ENCODE measurements at regions not wholly inside any gene's neighbourhood (a gene's known extent, or its start where the extent isn't known, plus 50 kb on each side); places are given as distances from the start of the nearest gene placed in this dataset.
"Not testable (repeated sequence)": the region's sequence is repeated elsewhere in the genome, so short reads cannot be mapped to it uniquely, and the experiment has no call there.

DNA sequence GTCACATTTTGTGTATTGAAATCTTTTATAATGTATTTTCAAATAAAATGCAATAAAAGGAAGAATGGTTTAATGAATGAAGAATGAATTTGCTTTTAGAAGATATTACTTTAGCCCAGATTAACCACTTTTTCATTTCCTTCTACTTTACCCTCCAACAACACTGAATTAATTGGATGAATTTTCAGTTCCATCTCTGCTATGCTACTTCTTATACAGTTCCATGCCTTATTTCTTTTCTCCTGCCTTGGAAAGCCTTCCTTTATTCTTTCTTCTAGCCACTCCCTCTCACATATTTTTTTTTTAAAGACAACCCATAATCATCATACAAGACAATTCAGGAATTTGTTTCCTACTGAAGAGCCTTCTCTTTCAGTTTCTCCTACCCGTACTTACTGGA is 296.6 kb upstream of the TNC start:
- no peak overlapping the region for H3K4me3 ChIP-seq (ENCODE audit: low read depth in 1 of 2, low read length in 2 of 2)
- H3K27me3 ChIP-seq (ENCODE audit: insufficient read depth, low read length, poor library complexity), result no peaks in the 10 kb centered on the region
- no peak overlapping the region for H3K9ac ChIP-seq (ENCODE audit: low read depth, low read length)
- DNase-seq, result no peak
- H3K4me2 ChIP-seq (ENCODE audit: insufficient read depth, low read length), result no peak overlapping the region
- no peaks in the 10 kb centered on the region for H3K4me1 ChIP-seq (ENCODE audit: insufficient read depth, low read length)
- H3K27ac ChIP-seq (ENCODE audit: low read length), result no peak overlapping the region
- no peak overlapping the region for H2AFZ ChIP-seq (ENCODE audit: low read depth, low read length)
- H3K9me3 ChIP-seq (ENCODE audit: insufficient read depth, low read length, severe bottlenecking), result no peaks in the 10 kb centered on the region
- H3K36me3 ChIP-seq (ENCODE audit: insufficient read depth, low read length), result no peaks in the 10 kb centered on the region
- no peaks in the 10 kb centered on the region for H3K79me2 ChIP-seq (ENCODE audit: insufficient read depth, low read length)
- TF ChIP-seq, protein P1, sequence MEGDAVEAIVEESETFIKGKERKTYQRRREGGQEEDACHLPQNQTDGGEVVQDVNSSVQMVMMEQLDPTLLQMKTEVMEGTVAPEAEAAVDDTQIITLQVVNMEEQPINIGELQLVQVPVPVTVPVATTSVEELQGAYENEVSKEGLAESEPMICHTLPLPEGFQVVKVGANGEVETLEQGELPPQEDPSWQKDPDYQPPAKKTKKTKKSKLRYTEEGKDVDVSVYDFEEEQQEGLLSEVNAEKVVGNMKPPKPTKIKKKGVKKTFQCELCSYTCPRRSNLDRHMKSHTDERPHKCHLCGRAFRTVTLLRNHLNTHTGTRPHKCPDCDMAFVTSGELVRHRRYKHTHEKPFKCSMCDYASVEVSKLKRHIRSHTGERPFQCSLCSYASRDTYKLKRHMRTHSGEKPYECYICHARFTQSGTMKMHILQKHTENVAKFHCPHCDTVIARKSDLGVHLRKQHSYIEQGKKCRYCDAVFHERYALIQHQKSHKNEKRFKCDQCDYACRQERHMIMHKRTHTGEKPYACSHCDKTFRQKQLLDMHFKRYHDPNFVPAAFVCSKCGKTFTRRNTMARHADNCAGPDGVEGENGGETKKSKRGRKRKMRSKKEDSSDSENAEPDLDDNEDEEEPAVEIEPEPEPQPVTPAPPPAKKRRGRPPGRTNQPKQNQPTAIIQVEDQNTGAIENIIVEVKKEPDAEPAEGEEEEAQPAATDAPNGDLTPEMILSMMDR (IDR thresholded peaks at IDR 0.05; ENCODE audit: borderline replicate concordance, extremely low read depth, low read length, poor library complexity, severe bottlenecking), result no peak
- no peak for TF ChIP-seq EZH2 (IDR thresholded peaks at IDR 0.05; ENCODE audit: borderline replicate concordance, low read depth, low read length, severe bottlenecking)
- ATAC-seq (ENCODE audit: insufficient read depth, low read depth), result no peak
- no peaks in the 10 kb centered on the region for H4K20me1 ChIP-seq (ENCODE audit: insufficient read depth, low read length)

DNA sequence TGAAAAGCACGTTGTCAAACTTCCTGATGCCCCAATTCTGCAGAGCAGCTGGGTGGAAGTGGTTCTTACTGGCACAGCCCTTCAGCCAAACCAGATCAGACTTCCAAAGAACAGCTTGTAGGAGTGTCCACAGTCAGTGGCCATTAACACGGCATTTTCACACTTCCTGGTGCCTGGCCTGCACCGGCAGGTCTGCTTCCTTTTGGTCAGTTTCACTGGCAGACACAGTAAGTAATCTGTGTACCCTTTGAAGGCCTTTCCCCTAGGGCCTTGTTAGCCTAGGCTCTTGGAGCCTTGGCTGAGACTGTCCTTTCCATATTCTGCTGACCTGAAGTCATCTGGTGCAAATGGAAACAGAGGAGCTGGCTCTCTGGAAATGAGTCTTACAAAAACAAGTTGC is 297.5 kb upstream of the TNC start:
- Histone ChIP-seq H3K36me3 (ENCODE audit: insufficient read depth, low read length) (no peaks in the 10 kb centered on the region), H3K4me2 (ENCODE audit: insufficient read depth, low read length) (no peak overlapping the region), H3K27ac (ENCODE audit: low read length) (no peak overlapping the region), H3K9me3 (ENCODE audit: insufficient read depth, low read length, severe bottlenecking) (peaks cover 3% of the 10 kb centered on the region), H3K4me1 (ENCODE audit: insufficient read depth, low read length) (no peaks in the 10 kb centered on the region), H2AFZ (ENCODE audit: low read depth, low read length) (no peak overlapping the region), H3K4me3 (ENCODE audit: low read depth in 1 of 2, low read length in 2 of 2) (no peak overlapping the region), H3K79me2 (ENCODE audit: insufficient read depth, low read length) (no peaks in the 10 kb centered on the region), H3K9ac (ENCODE audit: low read depth, low read length) (no peak overlapping the region), H3K27me3 (ENCODE audit: insufficient read depth, low read length, poor library complexity) (no peaks in the 10 kb centered on the region), H4K20me1 (ENCODE audit: insufficient read depth, low read length) (no peaks in the 10 kb centered on the region)
- no peak for ATAC-seq (ENCODE audit: insufficient read depth, low read depth)
- TF ChIP-seq, protein P1 (IDR thresholded peaks at IDR 0.05; ENCODE audit: borderline replicate concordance, extremely low read depth, low read length, poor library complexity, severe bottlenecking), result no peak
- TF ChIP-seq EZH2 (IDR thresholded peaks at IDR 0.05; ENCODE audit: borderline replicate concordance, low read depth, low read length, severe bottlenecking), result no peak
- no peak for DNase-seq

DNA sequence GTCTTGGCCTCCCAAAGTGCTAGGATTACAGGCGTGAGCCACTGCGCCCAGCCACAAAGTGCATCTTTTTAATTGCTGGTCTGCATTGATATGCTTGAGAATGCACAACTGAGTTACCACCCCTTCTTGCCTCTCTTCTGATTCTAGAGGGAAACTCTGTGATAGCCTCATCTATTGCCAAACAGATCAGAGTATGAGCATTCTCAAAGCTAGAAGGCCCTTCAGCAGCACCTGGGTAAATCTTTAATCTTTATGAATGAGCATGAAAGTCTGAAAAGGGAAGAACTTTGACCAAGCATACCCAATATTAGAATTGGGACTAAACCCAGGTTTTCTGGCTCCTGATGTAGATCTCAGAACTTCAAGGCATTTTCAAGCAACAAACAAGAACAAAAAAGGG is 298.3 kb upstream of the TNC start:
- Histone ChIP-seq H3K4me2 (ENCODE audit: insufficient read depth, low read length) (no peak overlapping the region), H3K9me3 (ENCODE audit: insufficient read depth, low read length, severe bottlenecking) (peaks cover 5% of the 10 kb centered on the region)
- ATAC-seq (ENCODE audit: insufficient read depth, low read depth), result no peak

DNA sequence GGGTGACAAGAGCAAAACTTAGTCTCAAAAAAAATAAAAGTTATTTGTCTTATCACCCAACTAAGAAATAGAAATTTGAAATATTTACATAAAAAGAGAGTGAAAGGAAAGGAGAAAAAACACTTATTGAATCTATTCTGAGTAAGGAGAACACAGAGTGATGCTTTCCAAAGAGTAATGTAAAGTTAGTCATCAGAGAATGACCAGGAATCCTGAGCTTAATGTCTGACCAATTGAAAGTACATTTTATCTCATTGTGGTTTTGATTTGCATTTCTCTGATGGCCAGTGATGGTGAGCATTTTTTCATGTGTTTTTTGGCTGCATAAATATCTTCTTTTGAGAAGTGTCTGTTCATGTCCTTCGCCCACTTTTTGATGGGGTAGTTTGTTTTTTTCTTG is 300.2 kb upstream of the TNC start:
- H3K9me3 ChIP-seq (ENCODE audit: insufficient read depth, low read length, severe bottlenecking); H3K27ac ChIP-seq (ENCODE audit: low read length); DNase-seq; H3K4me3 ChIP-seq (ENCODE audit: low read depth in 1 of 2, low read length in 2 of 2); H3K79me2 ChIP-seq (ENCODE audit: insufficient read depth, low read length); H3K4me2 ChIP-seq (ENCODE audit: insufficient read depth, low read length); H3K27me3 ChIP-seq (ENCODE audit: insufficient read depth, low read length, poor library complexity); H3K36me3 ChIP-seq (ENCODE audit: insufficient read depth, low read length); H3K4me1 ChIP-seq (ENCODE audit: insufficient read depth, low read length); H2AFZ ChIP-seq (ENCODE audit: low read depth, low read length); H4K20me1 ChIP-seq (ENCODE audit: insufficient read depth, low read length); H3K9ac ChIP-seq (ENCODE audit: low read depth, low read length); ATAC-seq (ENCODE audit: insufficient read depth, low read depth): not testable (repeated sequence)

More for the DNA sequence above, 298.3 kb upstream of the TNC start:
- H3K36me3 ChIP-seq (ENCODE audit: insufficient read depth, low read length), result no peaks in the 10 kb centered on the region
- no peak overlapping the region for H3K4me3 ChIP-seq (ENCODE audit: low read depth in 1 of 2, low read length in 2 of 2)
- H3K27me3 ChIP-seq (ENCODE audit: insufficient read depth, low read length, poor library complexity), result no peaks in the 10 kb centered on the region
- H2AFZ ChIP-seq (ENCODE audit: low read depth, low read length), result no peak overlapping the region
- no peak overlapping the region for H3K27ac ChIP-seq (ENCODE audit: low read length)
- H3K79me2 ChIP-seq (ENCODE audit: insufficient read depth, low read length), result no peaks in the 10 kb centered on the region
- no peaks in the 10 kb centered on the region for H3K4me1 ChIP-seq (ENCODE audit: insufficient read depth, low read length)
- no peak for TF ChIP-seq EZH2 (IDR thresholded peaks at IDR 0.05; ENCODE audit: borderline replicate concordance, low read depth, low read length, severe bottlenecking)
- TF ChIP-seq, protein P1 (IDR thresholded peaks at IDR 0.05; ENCODE audit: borderline replicate concordance, extremely low read depth, low read length, poor library complexity, severe bottlenecking), result no peak
- no peaks in the 10 kb centered on the region for H4K20me1 ChIP-seq (ENCODE audit: insufficient read depth, low read length)
- H3K9ac ChIP-seq (ENCODE audit: low read depth, low read length), result no peak overlapping the region
- DNase-seq, result no peak

Measured in DND-41 (cell line).